Inflammatory macrophage treated with lipopolysaccharide for 1 hour (primary cell): ENCODE measurements at regions not wholly inside any gene's neighbourhood (a gene's known extent, or its start where the extent isn't known, plus 50 kb on each side); places are given as distances from the start of the nearest gene placed in this dataset.

ENCODE experiments used
- DNase-seq, 2 donors: peaks; one replicate each; pipeline ENCODE4 v3.0.0-alpha.2; 2020 to 2022

DNA sequence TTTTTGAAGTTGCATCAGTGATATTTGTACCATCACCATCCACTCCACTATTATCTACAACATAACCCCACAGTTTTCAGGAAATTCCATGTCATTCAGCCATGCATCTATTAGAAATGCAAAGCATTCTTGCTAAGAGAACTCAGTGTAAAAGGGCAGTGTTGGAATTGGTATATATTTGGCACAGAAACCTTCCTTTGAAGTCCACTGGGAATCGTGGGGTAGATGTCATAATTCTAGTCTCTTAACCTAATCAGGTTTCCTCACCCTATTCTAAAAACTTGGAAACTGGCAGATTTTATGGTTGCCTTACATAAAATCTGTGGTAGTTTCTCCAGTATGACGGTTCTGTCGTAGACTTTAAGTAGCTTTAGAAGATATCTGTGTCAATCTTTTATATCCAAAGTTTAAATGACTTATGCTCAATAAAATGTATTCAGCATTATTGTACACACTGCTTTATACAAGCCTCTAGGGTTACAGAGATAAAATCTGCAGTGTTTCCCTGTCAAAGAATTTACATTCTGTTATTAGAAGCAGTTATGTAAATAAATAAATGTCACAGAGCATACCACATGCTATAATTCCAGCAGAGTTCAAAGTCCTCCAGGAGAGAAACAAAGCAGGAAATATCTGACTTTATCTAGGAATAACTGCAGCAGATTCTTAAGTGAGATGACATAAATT, 704.4 kb upstream of the CELF2 start:
- no peak for DNase-seq

DNA sequence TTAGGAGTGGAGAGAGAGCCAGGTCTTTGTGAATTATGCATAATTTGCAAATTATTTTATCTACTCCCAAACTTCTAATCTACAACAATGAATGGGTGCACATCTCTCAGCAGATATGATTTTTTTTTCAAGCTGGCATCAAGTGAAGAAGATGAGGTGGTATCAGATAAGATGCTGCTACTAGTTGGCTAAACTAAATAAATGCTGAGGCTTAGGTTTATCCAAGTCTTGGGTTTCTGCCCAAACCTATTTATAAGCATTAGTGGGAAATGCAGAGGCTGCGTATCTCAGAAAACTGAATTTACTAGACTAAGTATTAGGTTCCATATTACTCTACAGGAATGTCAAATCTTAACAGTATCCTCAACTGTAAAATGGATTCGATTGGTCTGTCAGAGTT, 703.0 kb upstream of the CELF2 start:
- no peak for DNase-seq

DNA sequence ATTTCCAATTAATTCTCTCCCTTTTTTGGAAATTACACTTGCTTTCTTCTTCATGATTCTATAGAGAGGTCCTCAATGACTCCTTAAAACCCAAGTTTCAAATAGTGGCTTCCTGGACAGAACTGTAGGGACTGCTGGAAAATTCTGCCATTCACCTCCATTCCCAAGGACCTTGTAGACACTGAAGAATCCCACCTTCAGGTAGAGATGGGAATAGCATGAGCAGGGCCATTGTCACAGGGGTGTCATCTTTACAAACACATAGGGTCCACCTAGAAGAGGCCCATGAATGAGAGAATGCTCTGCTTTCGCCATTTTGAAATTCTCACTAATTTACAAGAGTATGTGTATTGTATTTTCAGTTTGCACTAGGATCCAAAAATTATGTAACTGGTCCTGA, 701.7 kb upstream of the CELF2 start:
- DNase-seq, result no peak

DNA sequence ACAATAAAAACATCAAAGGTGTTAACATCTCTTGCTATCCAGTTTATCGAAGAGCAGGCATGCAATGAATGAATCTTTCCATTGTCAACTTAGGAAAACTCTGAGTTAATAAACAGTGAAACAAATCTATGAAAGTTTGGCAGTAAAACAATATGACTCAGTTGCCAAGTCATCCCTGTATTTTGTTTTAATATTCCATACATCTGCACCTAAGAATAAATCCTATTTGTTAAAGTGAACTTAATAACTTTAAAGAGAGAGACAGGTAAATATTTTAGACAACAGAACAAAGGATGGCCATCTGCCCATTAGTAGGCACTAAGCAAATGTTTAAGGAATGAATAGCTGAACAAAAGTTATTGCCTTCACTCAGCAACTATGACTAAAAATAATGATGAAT, 700.5 kb upstream of the CELF2 start:
- DNase-seq, result no peak

DNA sequence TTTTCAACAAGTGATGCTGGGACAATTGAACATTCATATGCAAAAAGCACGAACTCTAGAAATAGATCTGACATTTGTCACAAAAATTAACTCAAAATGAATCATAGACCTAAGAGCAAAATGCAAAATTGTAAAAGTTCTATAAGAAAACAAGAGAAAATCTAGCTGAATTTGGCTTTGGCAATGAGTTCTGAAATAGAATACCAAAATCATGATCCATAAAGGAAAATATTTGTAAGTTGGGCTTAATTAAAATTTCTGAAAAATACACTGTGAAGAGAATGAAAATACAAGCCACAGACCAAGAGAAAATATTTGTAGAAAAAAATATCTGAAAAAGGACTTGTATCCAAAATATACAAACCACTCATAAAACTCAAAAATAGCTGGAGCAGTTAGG, 698.8 kb upstream of the CELF2 start:
- no peak for DNase-seq

DNA sequence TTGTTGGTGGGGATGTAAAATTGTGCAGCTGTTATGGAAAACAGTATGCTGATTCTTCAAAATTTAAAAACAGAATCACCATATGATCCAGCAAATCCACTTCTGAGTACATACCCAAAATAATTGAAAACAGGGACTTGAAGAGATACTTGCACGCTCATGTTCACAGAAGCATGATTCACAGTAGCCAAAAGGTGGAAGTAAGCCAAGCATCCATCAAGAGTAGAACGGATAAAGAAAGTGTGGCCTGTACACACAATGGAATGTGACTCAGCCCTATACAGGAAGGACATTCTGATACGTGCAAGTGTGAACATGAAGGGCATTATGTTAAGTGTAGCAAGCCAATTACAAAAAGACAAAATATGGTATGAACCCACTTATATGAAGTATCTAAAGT, 696.7 kb upstream of the CELF2 start:
- no peak for DNase-seq

DNA sequence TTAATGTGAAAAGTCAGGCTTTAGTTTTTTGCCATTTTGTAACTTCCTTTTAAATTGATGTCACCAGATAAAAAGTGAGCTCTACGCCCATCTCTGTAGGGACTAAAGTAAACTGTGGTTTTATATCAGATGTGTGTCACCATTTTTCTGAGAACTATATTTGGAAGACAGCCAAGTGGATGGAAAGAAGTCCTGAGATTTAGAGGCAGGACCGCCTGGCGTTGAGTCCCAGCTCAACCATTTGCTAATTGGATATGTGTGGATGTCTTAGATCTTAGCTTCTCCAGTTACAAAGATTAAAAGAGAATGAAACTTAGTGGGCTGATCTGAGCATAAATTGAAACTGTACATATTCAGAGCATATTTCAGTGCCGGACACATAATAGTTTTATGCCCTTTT, 691.6 kb upstream of the CELF2 start:
- DNase-seq, result no peak

DNA sequence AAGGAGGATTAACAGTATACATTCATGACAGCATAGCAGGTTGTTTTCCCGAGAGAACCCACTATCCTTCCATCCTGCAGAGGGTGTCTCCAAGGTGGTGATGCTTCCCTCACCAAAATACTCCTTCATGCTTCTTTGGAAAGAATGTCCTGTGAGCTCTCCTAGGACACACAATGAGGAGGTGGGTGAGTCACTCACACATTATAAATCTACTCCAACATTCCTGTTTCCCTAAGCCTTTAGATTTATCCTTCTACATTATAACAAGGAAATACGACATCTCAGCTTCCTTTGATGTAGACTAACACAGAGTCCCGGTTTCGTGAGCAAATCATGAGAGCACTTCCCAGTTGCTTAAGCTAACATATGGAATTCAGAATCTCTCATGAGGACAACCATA, 689.7 kb upstream of the CELF2 start:
- DNase-seq, result no peak

DNA sequence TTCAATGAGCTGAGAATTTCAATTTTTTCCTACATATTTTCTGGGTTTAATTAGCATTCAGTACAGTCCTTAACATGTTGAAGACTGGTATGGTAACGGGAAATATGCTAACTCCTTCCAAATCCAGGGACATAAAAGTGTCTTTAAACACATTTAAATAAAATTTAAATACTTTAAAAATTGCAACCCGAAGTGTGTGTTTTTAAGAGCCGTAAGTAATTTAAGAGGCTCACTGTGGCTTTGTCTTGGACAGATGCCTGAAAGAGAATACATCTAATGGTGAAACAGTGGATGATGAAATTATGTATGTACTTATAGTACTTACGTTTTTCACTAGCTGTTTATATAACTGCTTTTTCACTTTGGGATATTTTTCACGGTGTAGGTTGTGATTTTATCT, 687.3 kb upstream of the CELF2 start:
- DNase-seq, result no peak

DNA sequence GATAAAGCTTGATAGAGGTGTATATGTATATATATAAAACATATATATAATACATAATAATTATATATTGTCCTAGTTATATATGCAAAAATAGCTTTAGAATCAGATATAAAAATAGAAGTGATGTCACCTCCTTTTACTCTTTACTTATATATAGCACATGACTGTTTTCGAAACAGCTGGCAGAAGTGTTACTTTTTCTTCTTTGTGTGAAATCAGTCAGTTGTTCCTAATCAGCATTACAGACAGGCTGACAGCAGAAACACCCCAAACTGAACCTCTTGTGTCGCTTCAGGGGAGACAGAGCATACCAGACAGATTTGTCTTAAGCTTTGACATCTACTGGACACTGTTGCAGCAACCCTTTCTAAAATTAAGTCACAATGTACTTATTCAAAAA, 684.9 kb upstream of the CELF2 start:
- DNase-seq, result peak in 1 of 2 donors; percentile 2

DNA sequence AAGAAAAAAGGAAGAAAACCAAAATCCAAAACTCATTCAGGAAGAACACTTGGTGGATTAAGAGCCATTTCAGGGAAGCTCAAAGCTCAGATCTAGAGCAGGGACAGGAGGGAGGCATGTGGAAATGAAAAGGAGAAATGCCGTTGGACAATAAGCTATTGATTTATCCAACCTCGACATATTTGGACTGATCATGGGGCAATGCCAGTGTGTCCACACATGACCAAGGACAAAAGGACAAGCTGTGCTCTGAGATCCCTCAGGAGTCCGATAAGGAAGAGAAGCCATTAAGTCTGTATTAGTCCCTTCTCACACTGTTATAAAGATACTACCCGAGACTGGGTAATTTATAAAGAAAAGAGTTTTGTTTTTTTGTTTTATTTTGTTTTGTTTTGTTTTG, 684.0 kb upstream of the CELF2 start:
- DNase-seq, result no peak

DNA sequence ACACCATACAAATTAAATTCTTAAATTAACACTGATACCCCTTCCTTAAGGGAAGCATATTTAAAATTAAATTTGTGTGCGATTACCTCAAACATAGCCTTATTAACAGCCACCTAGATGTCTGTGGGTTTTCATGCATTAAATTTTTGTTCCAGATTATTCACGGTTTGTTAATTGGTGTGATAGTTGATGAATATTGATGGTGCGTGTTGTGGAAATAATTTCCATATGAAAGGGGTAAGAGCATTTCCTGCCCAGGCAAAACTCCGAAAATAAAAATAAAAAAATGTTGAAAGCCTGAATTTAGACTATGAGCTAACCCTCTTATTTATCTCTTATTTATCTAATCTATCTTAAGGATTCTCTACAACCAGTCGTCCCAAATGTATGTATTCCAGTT, 679.3 kb upstream of the CELF2 start:
- no peak for DNase-seq

DNA sequence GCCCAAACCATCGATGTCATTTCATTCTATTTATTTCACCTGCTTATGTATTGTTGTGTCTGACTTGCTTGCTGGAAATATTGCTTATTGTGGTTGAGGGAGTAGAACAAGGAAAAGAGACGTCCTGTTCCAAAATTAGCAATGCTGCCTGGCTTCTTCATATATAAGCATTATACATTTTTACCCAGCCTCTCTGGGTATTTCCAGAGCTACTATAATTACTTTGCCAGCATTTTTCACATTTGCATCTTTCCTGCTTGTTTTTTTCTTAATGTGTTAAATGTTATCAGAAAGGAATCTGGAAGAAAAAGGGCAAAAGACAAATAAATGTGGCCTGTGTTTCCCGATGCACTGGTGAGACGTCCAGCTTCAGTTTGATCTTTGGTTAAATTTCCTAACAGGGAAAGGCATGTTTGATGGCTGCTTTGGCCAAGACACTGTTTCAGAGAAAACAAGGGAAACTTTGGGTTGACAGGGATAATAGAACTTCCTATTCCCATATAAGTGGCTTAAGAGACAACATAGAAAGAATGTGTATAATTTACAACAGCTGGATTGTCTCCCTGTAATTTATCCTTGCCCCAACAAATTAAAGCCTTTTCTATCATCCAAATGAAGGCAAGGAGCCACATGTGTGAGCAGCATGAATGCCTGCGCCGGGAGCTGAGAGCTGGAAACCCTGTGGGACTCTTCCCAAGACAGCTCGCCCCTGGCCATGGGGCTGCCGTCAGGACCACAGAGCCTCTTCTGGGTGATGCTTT, 671.1 kb upstream of the CELF2 start:
- DNase-seq, result no peak

DNA sequence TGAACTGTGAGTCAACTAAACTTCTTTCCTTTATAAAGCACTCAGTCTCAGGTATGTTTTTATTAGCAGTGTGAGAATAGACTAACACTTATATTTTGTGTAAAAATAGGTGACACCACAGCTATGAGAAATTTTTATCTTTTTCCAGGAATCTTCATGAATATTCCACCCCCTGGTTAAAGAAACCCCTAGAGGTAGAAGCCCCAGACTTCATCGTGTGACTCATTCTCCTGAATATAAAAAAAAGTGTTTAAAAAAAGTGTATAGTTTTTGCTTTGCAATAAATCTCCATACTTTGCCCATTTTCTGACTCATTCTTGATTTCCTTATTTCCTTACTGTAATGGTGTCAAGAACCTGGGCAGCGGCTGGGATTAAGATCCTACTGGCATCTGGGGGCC, 667.6 kb upstream of the CELF2 start:
- no peak for DNase-seq

DNA sequence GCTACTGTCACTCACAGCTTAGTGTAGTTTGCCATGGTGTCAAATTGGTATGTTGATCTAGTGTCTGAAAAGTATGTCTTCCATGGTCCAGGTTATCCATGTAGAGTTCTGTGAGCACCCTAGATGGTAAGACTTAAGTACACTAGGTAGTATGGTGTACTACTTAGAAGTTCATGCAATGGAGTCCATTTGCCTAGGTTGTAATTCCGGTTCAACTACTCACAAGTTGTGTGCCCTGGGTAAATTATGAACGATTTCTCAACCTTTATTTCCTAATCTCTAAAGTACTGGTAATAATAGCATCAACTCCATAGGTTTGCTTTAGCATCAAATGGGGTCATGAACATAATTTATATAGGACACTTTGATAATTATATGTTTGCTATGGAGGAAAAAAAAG, 666.2 kb upstream of the CELF2 start:
- no peak for DNase-seq

DNA sequence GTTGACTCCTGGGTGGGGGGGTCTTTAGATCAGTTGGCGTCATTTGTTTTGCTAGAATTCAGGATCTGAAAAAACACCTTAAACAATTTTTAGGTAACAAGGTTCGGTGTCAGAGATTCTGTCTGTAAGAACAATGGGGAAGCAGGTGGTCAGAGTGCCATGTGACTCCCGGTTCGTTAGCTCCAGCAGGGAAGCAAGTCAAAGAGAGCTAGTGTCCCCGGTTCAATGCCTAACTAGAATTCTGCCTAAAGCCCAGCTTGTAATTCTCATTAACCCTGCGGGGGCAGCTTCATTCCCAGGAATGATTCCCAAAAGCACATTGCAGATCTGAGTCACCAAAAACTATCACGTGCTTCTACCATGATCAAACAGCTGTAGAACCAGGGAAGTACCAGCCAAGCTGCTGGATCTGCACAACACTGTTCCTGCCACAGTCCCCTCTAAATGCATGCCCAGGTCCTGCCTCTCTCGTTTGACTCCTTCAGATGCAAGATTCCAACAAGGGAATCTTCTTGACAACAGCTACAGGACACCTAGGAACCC, 664.3 kb upstream of the CELF2 start:
- DNase-seq, result no peak

DNA sequence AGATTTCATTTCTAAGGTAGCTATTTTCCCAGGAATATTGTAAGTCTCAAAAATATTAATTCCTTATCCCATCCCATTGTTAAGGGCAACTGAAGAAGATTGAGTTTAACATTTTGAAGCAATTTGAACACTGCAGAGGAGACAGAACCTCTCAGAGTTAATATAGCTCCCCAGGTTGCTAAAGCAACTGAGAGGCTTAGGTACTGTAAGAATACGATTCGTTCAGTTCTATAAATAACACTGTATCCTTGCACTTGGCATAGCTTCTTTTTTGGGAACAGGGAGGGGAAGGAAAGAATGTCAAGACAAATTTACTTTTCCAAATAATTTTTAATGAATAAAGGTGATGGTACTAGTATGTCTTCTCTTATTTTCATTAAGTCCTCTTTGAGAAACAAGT, 658.4 kb upstream of the CELF2 start:
- no peak for DNase-seq

DNA sequence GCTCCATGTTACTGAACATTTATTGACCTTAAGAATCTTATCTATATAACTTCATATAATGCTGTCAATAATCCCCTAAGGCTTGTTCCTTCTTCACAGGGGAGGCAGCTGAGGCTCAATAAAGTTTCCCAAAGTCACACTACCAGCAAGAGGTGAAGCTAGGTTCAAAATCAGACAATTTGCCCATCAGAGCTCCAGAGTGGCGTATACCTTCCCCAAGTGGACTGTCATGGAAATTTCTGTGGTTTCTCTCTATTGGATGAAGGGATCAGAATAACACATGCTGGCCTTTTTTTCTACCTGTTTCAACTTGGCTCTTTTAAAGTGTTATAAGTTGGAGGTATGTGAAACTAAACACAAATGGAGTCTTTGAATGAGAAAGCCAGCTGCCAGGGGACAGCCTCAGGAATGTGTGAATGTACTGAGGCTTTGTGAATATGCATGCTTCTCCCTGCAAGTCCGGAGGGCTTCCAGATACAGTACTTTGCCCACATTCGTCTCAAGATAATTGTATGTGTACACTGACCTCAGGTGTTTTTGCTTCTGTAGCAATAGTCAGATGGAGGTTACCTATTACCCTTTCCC, 656.3 kb upstream of the CELF2 start:
- DNase-seq, result no peak

DNA sequence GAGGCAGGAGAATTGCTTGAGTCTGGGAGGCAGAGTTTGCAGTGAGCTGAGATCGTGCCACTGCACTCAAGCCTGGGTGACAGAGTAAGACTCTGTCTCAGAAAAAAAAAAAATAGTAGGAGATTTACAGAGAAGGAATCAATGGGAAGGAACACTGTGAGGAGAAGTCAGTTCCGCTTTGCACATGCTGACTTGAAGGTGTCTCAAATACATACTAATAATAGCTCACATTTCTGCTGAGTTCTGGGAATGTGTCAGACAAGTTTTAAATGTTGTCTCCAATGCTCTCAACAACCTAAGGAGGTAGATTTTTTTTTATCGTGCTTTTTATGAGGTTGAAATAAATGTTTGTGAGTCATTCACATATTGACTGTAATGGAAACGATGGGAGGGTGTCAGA, 654.9 kb upstream of the CELF2 start:
- DNase-seq, result no peak

DNA sequence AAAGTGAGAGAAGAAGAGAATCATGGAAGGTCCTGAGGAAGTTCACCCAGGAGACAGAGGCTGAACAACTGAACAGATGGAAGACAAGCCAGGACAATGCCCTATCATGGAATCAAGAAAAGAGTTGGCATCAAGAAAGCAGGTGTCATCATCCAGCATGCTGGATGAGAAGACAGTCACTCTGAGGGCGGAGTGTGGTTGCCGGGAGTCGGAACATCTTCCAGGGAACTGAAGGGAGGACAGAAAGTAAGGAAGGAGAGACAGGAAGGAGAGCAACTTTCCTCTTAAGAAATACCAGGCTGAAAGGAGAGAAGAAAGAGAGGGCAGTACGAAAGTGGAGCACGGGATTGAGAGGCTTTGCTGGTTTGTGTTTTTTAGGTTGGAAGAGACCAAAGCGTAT, 654.5 kb upstream of the CELF2 start:
- DNase-seq, result no peak

DNA sequence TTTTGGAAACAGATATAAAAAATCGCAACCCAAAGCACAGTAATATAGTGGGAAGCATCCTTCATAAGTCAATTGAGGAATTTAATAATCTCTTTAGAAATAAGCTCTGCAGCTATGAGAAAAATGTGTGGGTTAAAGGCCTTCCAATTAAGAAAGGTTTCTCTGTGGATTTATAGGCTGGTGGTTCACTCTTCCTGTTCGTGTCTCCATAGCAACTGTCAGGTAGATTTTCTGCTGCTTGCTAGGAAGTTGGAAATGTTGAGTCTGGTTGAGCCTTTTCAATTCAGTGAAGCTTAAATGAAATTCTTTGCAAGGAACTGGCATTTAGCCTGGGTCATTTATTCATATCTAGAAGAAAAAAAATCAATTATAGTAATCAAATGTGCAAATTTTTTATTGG, 652.8 kb upstream of the CELF2 start:
- no peak for DNase-seq

DNA sequence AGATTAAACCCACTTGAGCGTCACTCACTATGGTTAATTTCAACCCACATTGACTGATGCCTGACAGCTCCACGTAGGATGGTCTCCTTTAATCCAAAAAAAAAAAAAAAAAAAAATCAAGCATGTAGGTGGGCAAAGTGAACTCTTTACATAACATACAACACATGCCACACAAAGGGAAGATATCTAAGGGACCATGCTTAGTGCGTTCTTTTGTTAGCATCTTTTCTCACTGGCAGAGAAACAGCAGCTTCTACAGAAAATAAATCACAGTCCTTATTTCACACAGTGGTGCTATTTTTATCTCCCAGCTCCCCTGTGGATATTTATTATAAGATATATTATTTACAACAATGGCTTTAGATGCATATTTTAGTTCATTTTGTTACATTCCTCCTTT, 652.0 kb upstream of the CELF2 start:
- no peak for DNase-seq

DNA sequence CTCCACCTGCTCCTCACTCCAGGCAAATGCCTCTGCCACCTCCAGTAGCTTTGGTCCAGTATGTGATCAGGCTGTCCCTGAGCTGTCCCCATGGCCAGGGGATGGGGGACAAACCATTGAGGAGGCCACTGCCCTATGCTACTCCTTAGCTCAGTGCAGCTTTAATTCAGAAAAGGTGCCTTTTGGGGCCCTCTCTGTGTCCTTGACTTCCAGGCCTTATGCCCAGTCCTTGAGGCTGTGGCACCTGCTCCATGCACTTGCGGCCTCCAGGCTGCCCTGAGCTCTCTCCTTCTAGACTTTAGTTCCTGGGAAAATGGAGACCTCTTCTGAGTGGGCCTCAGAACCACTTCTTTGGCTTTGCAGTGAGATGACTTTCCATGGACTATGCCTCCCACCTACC, 650.8 kb upstream of the CELF2 start:
- no peak for DNase-seq

DNA sequence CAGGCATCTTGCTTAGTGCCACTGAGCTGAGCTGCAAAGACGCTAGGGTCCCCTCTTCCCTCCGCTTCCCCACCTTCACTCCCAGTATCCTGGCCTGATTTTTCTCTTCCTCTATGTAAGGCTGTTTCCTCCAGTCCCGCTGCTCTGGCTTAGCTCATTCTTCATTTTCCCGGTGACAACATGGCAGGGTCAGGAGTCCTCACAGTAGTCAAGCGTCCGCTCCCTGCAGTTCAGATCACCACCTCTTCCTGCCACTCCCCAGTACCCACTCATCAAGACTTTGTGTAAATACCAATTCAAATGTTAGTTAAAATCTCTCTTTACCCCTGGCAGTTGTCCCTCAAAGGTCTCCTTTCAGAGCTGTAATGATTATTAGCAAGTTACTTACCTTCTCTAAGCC, 650.4 kb upstream of the CELF2 start:
- DNase-seq, result no peak
